ENCODE measurements at regions not wholly inside any gene's neighbourhood (a gene's known extent, or its start where the extent isn't known, plus 50 kb on each side); places are given as distances from the start of the nearest gene placed in this dataset.

- Histone ChIP-seq H3K27me3 (no peaks in the 10 kb centered on the region), H3K27ac (no peak overlapping the region), H3K4me1 (no peaks in the 10 kb centered on the region), H3K4me3 (no peak overlapping the region), H3K36me3 (replicated peaks in 1 of 2; ENCODE audit: insufficient read depth in 1 of 2, low read depth in 2 of 2) (no peaks in the 10 kb centered on the region), H3K9me3 (peaks cover 0 to 25% (median 0%) of the 10 kb centered on the region in 3 donors)
- no peak for TF ChIP-seq CTCF (IDR thresholded peaks at IDR 0.05)
- no peak for TF ChIP-seq POLR2A (IDR thresholded peaks at IDR 0.05)
- intact Hi-C loops (cut with DNase I), result no loop called here
- DNase-seq (no peak), ATAC-seq (no peak)
- 73 to 79% methylated on average over 9 of the region's 9 CpGs for WGBS, 2 donors
These were observed 66.6 kb upstream of the ZNF479 start for GRCh38 chr7:57198801-57199200.

DNA sequence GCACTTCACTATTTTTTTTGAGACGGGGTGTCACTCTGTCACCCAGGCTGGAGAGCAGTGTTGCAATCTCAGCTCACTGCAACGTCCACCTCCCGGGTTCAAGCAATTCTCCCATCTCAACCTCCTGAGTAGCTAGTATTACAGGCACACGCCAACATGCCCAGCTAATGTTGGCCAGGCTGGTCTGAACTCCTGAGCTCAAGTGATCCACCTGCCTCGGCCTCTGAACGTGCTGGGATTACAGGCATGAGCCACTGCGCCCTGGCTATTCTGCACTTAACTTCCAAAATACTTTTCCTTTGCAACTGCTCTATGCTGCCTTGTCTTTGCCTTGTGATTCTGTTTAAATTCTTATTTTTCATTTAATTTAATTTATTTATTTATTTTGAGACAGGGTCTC lies 67.0 kb upstream of the ZNF479 start:
- no peak overlapping the region for H3K27ac ChIP-seq
- no peak for ATAC-seq
- H3K4me1 ChIP-seq, result no peaks in the 10 kb centered on the region
- 50 to 67% methylated on average over 7 of the region's 7 CpGs for WGBS, 2 donors
- no peak overlapping the region for H3K4me3 ChIP-seq
- no peak for DNase-seq
- H3K36me3 ChIP-seq (replicated peaks in 1 of 2; ENCODE audit: insufficient read depth in 1 of 2, low read depth in 2 of 2), result no peaks in the 10 kb centered on the region
- TF ChIP-seq POLR2A (IDR thresholded peaks at IDR 0.05) (no peak), CTCF (IDR thresholded peaks at IDR 0.05) (no peak)
- peaks cover 0 to 25% (median 0%) of the 10 kb centered on the region in 3 donors for H3K9me3 ChIP-seq
- no peaks in the 10 kb centered on the region for H3K27me3 ChIP-seq
- intact Hi-C loops (cut with DNase I), result no loop called here

DNA sequence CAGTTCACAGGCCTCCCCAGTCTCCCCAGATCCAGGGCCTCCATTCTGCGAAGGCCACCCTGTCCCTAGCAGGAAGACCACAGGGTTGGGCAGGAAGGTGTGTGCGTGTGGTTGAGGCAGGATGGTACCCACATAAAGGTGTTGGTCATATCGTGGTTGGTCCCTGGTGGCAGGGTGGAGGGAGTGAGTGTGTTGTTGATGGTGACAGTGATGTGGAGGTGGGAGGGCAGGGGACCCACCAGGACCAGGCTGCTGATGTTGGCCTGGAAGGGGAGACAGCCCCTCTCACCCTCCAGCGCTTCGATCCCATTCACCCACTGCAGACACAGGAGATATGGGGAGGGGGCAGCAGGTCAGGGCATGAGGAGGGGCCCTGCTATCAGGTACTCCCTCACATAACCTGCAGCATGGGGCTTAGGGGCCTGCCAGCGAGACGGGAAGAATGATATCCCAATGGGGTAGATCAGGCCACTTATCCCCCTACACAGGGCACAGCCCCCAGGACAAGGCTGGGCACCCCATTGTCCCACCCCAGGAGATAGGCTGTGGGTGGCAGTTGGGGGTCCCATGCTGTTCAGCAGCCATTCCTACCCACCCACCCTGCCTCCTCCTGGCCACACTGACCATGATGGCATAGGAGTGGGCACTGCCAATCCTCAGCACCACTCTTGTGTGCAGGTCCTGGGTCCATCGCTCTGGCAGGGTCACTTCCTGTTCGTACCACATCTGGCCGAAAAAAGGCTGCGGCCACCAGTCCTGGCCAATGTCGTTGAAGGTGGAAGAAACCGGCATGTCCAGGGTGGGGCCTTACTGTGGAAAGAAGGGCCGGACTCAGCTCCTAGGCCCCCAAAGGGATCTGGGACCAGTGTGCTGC lies 69.0 kb upstream of the ZNF479 start:
- Histone ChIP-seq H3K4me3 (no peak overlapping the region), H3K36me3 (replicated peaks in 1 of 2; ENCODE audit: insufficient read depth in 1 of 2, low read depth in 2 of 2) (no peaks in the 10 kb centered on the region), H3K9me3 (peaks cover 0 to 25% (median 0%) of the 10 kb centered on the region in 3 donors), H3K4me1 (no peaks in the 10 kb centered on the region), H3K27me3 (no peaks in the 10 kb centered on the region), H3K27ac (no peak overlapping the region)
- TF ChIP-seq POLR2A (IDR thresholded peaks at IDR 0.05), result no peak
- TF ChIP-seq CTCF (IDR thresholded peaks at IDR 0.05), result no peak
- 69 to 70% methylated on average over 7 to 14 of the region's 14 CpGs for WGBS, 2 donors
- DNase-seq (no peak), ATAC-seq (no peak)
- intact Hi-C loops (cut with DNase I), result no loop called here

DNA sequence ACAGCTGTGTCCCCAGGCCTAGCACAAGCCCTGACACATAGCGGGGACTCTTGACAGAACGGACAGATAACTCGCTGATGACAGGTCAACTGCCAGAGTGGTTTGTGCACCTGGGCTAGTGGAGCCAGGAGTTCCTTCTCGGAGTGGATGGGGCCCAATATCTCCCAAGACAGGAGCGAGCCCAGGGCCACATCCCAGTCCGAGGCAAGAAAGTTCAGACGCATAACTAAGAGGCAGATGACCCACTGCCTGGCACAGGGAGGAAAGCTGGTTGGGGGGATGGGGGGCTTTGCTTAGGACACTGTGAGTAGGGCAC lies 69.6 kb upstream of the ZNF479 start:
- no peaks in the 10 kb centered on the region for H3K27me3 ChIP-seq
- no peaks in the 10 kb centered on the region for H3K4me1 ChIP-seq
- H3K27ac ChIP-seq, result no peak overlapping the region
- H3K4me3 ChIP-seq, result no peak overlapping the region
- H3K9me3 ChIP-seq, result peaks cover 0 to 25% (median 0%) of the 10 kb centered on the region in 3 donors
- no peak for DNase-seq
- intact Hi-C loops (cut with DNase I), result no loop called here
- TF ChIP-seq POLR2A (IDR thresholded peaks at IDR 0.05) (no peak), CTCF (IDR thresholded peaks at IDR 0.05) (no peak)
- no peaks in the 10 kb centered on the region for H3K36me3 ChIP-seq (replicated peaks in 1 of 2; ENCODE audit: insufficient read depth in 1 of 2, low read depth in 2 of 2)
- 73 to 89% methylated on average over 7 of the region's 7 CpGs for WGBS, 2 donors
- no peak for ATAC-seq

DNA sequence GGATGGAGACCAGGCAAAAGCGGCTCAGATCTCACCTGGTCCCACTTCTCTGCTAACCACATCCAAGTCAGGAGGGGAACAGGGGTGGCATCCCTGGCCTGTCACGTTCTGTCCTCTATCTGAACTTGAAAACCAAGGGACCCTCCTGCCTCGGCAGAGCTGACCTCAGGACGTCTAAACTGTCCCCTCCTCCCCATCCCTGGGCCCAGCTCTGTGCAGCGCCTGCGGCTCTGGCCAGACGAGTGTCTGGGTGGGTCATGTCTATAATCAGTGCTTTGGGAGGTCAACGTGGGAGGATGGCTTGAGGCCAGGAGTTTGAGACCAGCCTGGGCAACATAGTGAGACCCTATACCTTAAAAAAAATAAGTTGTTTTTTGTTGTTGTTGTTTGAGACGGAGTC lies 70.0 kb upstream of the ZNF479 start:
- peaks cover 0 to 25% (median 0%) of the 10 kb centered on the region in 3 donors for H3K9me3 ChIP-seq
- no peak for ATAC-seq
- no peaks in the 10 kb centered on the region for H3K36me3 ChIP-seq (replicated peaks in 1 of 2; ENCODE audit: insufficient read depth in 1 of 2, low read depth in 2 of 2)
- H3K27ac ChIP-seq, result no peak overlapping the region
- H3K27me3 ChIP-seq, result no peaks in the 10 kb centered on the region
- TF ChIP-seq POLR2A (IDR thresholded peaks at IDR 0.05) (no peak), CTCF (IDR thresholded peaks at IDR 0.05) (no peak)
- intact Hi-C loops (cut with DNase I), result no loop called here
- 65 to 70% methylated on average over 8 to 9 of the region's 9 CpGs for WGBS, 2 donors
- no peaks in the 10 kb centered on the region for H3K4me1 ChIP-seq
- no peak for DNase-seq
- H3K4me3 ChIP-seq, result no peak overlapping the region

Data from body of pancreas (tissue), 4 donors.